Tibial nerve (tissue), 4 donors: ENCODE measurements at regions not wholly inside any gene's neighbourhood (a gene's known extent, or its start where the extent isn't known, plus 50 kb on each side); places are given as distances from the start of the nearest gene placed in this dataset.

Source experiments
- EP300 ChIP-seq, 2 donors: sonication (generic); formaldehyde crosslinking; IDR thresholded peaks; one replicate each; pipeline ENCODE4 v1.6.1; 2017; ENCODE audit warnings: antibody characterized with exemption in 2 of 2, mild to moderate bottlenecking in 1 of 2
- POLR2A ChIP-seq, 2 donors: fragments of 450-650 bp; IDR thresholded peaks; one replicate each; pipeline ENCODE4 v1.6.1; 2017; ENCODE audit warnings: antibody characterized with exemption in 2 of 2, mild to moderate bottlenecking in 2 of 2, moderate library complexity in 2 of 2
- TF ChIP-seq, protein P1 (sequence below), 5 experiments: fragments of 200-600 bp in 3 of 5; fragments of 450-650 bp in 2 of 5; sonication (generic) in 3 of 5; IDR thresholded peaks; one replicate each; pipeline ENCODE4 v1.5.1; 2016 to 2019; ENCODE audit warnings: antibody characterized with exemption in 5 of 5, mild to moderate bottlenecking in 3 of 5, moderate library complexity in 2 of 5

DNA sequence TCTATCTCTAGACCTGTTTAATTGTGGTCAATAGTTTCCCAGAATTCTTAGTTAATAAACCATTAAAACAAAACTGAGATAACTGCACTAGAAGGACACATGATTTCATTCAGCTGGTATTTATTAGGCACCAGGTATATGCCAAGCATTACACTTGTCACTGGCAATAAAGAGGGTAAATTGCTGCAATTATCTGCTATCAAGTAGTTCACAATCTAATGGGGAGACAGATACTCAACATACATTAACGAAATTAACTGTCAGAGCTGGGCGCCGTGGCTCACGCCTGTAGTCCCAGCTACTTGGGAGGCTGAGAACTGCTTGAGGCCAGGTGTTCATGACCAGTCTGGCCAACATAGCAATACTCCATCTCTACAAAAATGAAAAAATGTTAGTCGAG lies 71.7 kb upstream of the WIPF1 start:
- TF ChIP-seq, protein P1, sequence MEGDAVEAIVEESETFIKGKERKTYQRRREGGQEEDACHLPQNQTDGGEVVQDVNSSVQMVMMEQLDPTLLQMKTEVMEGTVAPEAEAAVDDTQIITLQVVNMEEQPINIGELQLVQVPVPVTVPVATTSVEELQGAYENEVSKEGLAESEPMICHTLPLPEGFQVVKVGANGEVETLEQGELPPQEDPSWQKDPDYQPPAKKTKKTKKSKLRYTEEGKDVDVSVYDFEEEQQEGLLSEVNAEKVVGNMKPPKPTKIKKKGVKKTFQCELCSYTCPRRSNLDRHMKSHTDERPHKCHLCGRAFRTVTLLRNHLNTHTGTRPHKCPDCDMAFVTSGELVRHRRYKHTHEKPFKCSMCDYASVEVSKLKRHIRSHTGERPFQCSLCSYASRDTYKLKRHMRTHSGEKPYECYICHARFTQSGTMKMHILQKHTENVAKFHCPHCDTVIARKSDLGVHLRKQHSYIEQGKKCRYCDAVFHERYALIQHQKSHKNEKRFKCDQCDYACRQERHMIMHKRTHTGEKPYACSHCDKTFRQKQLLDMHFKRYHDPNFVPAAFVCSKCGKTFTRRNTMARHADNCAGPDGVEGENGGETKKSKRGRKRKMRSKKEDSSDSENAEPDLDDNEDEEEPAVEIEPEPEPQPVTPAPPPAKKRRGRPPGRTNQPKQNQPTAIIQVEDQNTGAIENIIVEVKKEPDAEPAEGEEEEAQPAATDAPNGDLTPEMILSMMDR (IDR thresholded peaks at IDR 0.05), result no peak
- TF ChIP-seq POLR2A (IDR thresholded peaks at IDR 0.05), result no peak
- TF ChIP-seq EP300 (IDR thresholded peaks at IDR 0.05), result no peak
